Loucy (cell line): ENCODE measurements at regions not wholly inside any gene's neighbourhood (a gene's known extent, or its start where the extent isn't known, plus 50 kb on each side); places are given as distances from the start of the nearest gene placed in this dataset.

Experiments
- H2AFZ ChIP-seq: fragments of 200-600 bp; sonication (generic); 2 replicates; pipeline ENCODE4 v1.6.0; 2016; ENCODE audit warnings: antibody characterized with exemption, mild to moderate bottlenecking, low read length, moderate library complexity
- H3F3A ChIP-seq: fragments of 200-600 bp; 2 replicates; pipeline ENCODE4 v1.6.0; 2016; ENCODE audit warnings: antibody characterized with exemption, low read depth, mild to moderate bottlenecking
- H3K27me3 ChIP-seq: fragments of 200-600 bp; sonication (generic); 2 replicates; pipeline ENCODE4 v1.6.1; 2014; ENCODE audit warnings: low read length, mild to moderate bottlenecking; ENCODE audit not compliant: insufficient read depth, poor library complexity, severe bottlenecking
- H3K36me3 ChIP-seq: fragments of 200-600 bp; sonication (generic); 2 replicates; pipeline ENCODE4 v1.6.1; 2016; ENCODE audit warnings: low read length; ENCODE audit not compliant: insufficient read depth
- H3K4me1 ChIP-seq: fragments of 200-600 bp; sonication (generic); 2 replicates; pipeline ENCODE4 v1.5.1; 2014; ENCODE audit warnings: low read length, mild to moderate bottlenecking; ENCODE audit not compliant: insufficient read depth, poor library complexity, severe bottlenecking
- H3K4me2 ChIP-seq: fragments of 200-600 bp; sonication (generic); 2 replicates; pipeline ENCODE4 v1.6.0; 2014; ENCODE audit warnings: antibody characterized with exemption, low read length, low read depth, mild to moderate bottlenecking; ENCODE audit not compliant: poor library complexity, severe bottlenecking
- H3K4me3 ChIP-seq: fragments of 200-600 bp; sonication (generic); 2 replicates; pipeline ENCODE4 v1.5.1; 2014; ENCODE audit warnings: low read length, mild to moderate bottlenecking, mixed read lengths; ENCODE audit not compliant: poor library complexity, severe bottlenecking
- H3K79me2 ChIP-seq: fragments of 200-600 bp; sonication (generic); 2 replicates; pipeline ENCODE4 v1.6.1; 2014; ENCODE audit warnings: low read length; ENCODE audit not compliant: insufficient read depth
- H3K9ac ChIP-seq: fragments of 200-600 bp; sonication (generic); 2 replicates; pipeline ENCODE4 v1.6.0; 2014; ENCODE audit warnings: mild to moderate bottlenecking, low read depth, low read length, moderate library complexity; ENCODE audit not compliant: poor library complexity, severe bottlenecking
- H3K9me2 ChIP-seq: fragments of 200-600 bp; sonication (generic); replicated peaks from 2 replicates; pipeline ENCODE4 v1.6.1; 2016; ENCODE audit warnings: low read depth, low read length, mixed read lengths
- H3K9me3 ChIP-seq: fragments of 200-600 bp; sonication (generic); 2 replicates; pipeline ENCODE4 v1.6.1; 2014; ENCODE audit warnings: mild to moderate bottlenecking, antibody characterized with exemption, low read length, low read depth; ENCODE audit not compliant: insufficient read depth
- H4K20me1 ChIP-seq: fragments of 200-600 bp; sonication (generic); 2 replicates; pipeline ENCODE4 v1.6.0; 2014; ENCODE audit warnings: antibody characterized with exemption, low read length, mild to moderate bottlenecking; ENCODE audit not compliant: insufficient read depth, poor library complexity, severe bottlenecking
- EZH2phosphoT487 ChIP-seq: fragments of 200-600 bp; IDR thresholded peaks from 2 replicates; pipeline ENCODE4 v1.6.1; 2018; ENCODE audit warnings: antibody characterized with exemption, mild to moderate bottlenecking, moderate library complexity, borderline replicate concordance
- TF ChIP-seq, protein P1 (sequence below): fragments of 200-600 bp; sonication (generic); conservative IDR thresholded peaks from 2 replicates; pipeline ENCODE4 v1.5.1; 2014; ENCODE audit warnings: mild to moderate bottlenecking, antibody characterized with exemption, low read length

DNA sequence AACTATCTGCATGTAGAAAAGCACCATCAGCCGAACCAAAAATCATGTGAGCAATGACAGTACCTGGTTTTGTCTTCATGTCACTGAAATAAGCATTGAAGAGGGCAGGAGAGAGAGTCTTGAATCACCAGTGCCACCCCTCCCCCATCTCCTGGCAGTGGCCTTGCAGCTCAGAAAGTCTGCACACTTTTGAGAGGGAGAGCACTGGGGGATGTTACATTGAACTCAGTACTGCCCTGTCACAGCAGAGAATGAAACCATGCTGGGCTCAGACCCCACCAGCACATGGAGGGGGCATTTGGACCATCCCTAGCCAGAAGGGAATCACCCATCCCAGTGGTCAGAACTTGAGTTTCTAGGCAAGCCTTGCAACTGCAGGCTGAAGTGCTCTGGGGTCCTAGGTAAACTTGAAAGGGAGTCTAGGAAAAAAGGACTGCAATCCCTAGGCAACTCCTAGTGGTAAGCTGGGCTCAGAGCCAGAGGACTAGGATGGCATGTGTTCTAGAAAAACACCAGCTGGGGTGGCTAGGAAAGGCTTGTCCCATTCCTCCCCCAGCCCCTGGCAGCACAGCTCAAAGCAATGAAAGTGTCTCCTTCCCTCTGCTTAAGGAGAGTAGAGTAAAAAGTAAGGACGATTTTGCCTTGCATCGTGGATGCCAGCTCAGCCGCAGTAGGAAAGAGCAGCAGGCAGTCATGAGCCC, 259.9 kb upstream of the MYT1L start:
- no peak for TF ChIP-seq EZH2phosphoT487
- TF ChIP-seq, protein P1, sequence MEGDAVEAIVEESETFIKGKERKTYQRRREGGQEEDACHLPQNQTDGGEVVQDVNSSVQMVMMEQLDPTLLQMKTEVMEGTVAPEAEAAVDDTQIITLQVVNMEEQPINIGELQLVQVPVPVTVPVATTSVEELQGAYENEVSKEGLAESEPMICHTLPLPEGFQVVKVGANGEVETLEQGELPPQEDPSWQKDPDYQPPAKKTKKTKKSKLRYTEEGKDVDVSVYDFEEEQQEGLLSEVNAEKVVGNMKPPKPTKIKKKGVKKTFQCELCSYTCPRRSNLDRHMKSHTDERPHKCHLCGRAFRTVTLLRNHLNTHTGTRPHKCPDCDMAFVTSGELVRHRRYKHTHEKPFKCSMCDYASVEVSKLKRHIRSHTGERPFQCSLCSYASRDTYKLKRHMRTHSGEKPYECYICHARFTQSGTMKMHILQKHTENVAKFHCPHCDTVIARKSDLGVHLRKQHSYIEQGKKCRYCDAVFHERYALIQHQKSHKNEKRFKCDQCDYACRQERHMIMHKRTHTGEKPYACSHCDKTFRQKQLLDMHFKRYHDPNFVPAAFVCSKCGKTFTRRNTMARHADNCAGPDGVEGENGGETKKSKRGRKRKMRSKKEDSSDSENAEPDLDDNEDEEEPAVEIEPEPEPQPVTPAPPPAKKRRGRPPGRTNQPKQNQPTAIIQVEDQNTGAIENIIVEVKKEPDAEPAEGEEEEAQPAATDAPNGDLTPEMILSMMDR, result no peak
- no peaks in the 10 kb centered on the region for H3K79me2 ChIP-seq
- H3K4me2 ChIP-seq, result no peak overlapping the region
- no peaks in the 10 kb centered on the region for H3K27me3 ChIP-seq
- no peak overlapping the region for H3K9ac ChIP-seq
- H3K9me3 ChIP-seq, result peaks cover 2% of the 10 kb centered on the region; the same call in 1 of the 2 replicates
- no peak overlapping the region for H3K4me3 ChIP-seq
- no peaks in the 10 kb centered on the region for H3K4me1 ChIP-seq
- H2AFZ ChIP-seq, result no peak overlapping the region
- H3K36me3 ChIP-seq, result no peaks in the 10 kb centered on the region
- no peaks in the 10 kb centered on the region for H3K9me2 ChIP-seq
- no peaks in the 10 kb centered on the region for H3F3A ChIP-seq
- H4K20me1 ChIP-seq, result no peaks in the 10 kb centered on the region

DNA sequence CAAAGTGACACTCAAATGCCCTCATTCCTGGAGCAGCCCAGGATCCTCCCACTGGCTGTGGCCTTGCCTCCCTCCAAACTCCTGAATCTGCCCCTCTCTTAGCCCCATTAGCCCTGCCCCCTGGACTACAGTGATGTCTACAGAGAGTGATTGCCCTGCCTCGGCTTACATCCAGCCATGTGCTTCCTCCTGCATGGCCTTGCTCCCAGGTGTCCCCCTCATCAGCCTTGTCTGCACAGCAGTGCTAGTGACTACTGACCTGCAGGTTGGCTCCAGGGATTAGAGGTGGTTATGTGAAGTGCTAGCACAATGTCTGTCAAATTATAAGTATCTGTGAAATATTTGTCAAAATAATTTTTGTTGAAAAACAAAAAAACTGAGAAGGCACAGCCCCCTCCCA, 259.1 kb upstream of the MYT1L start:
- Histone ChIP-seq H3K79me2 (no peaks in the 10 kb centered on the region), H4K20me1 (no peaks in the 10 kb centered on the region), H3K9me3 (peaks cover 2% of the 10 kb centered on the region; the same call in 1 of the 2 replicates), H3K36me3 (no peaks in the 10 kb centered on the region), H3K9me2 (no peaks in the 10 kb centered on the region), H3K4me2 (no peak overlapping the region), H3K4me3 (no peak overlapping the region), H3K27me3 (no peaks in the 10 kb centered on the region), H3K9ac (no peak overlapping the region), H3F3A (no peaks in the 10 kb centered on the region), H3K4me1 (no peaks in the 10 kb centered on the region), H2AFZ (no peak overlapping the region)
- TF ChIP-seq, protein P1, result no peak
- TF ChIP-seq EZH2phosphoT487, result no peak

DNA sequence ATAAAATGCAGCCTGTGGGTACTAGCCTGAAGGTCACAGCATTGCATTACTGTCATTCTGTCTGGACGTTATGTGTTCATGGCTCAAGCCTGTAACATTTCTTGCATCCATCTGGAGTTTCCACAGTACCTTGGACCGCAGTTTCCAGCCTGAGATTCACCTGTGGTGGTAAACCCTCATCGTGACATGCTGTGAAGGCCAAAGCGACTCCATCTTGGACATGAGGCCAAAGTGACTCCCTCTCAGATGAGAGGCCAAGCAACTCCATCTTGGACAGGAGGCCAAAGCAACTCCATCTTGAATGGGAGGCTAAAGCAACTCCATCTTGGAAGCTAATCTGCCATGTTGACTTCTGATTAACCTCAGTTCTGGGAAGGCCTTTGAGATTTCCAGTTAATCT, 257.7 kb upstream of the MYT1L start:
- Histone ChIP-seq H3K4me3 (no peak overlapping the region), H3K4me2 (no peak overlapping the region), H3K36me3 (no peaks in the 10 kb centered on the region), H3K79me2 (no peaks in the 10 kb centered on the region), H3K9ac (no peak overlapping the region), H3F3A (no peaks in the 10 kb centered on the region), H2AFZ (no peak overlapping the region), H3K4me1 (no peaks in the 10 kb centered on the region), H3K9me3 (peaks cover 2% of the 10 kb centered on the region; the same call in 1 of the 2 replicates), H3K9me2 (no peaks in the 10 kb centered on the region), H4K20me1 (no peaks in the 10 kb centered on the region), H3K27me3 (no peaks in the 10 kb centered on the region)
- TF ChIP-seq EZH2phosphoT487, result no peak
- TF ChIP-seq, protein P1, result no peak
